HG03095 (cell line): ENCODE measurements at regions not wholly inside any gene's neighbourhood (a gene's known extent, or its start where the extent isn't known, plus 50 kb on each side); places are given as distances from the start of the nearest gene placed in this dataset.

Experiments
- ATAC-seq: cut with Tn5 transposase; IDR thresholded peaks from one replicate; pipeline ENCODE4 v1.9.1; 2021; ENCODE audit warnings: moderate library complexity; ENCODE audit not compliant: unreplicated experiment

- no peak for ATAC-seq
Observed at GRCh38 chr2:128548461-128548891, 229.8 kb upstream of the HS6ST1 start.

GRCh38 chr2:128549094-128549493 lies 230.4 kb upstream of the HS6ST1 start:
- ATAC-seq, result no peak

- ATAC-seq, result no peak
Observed at GRCh38 chr2:128549646-128550260, 231.1 kb upstream of the HS6ST1 start.

DNA sequence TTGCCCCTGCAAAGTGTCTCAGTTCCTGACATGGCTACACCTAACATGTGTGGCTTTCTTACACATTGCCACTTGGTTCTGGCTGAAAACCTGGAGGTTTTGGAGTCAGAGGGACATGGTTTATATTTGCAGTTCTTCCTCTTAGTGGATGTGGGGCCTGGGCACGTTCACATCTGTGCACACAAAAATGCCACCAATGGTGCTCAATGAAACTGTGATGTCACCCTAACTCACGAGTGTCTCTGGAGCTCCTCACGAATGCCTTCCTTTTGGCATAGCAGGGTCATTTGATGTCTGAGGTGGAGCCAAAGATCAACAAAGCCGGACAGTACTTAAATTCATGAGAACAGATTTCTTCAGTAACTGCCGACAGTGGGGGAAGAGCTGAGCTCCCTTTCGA lies 231.7 kb upstream of the HS6ST1 start:
- ATAC-seq, result no peak

GRCh38 chr2:128550801-128551416 lies 232.2 kb upstream of the HS6ST1 start:
- no peak for ATAC-seq

GRCh38 chr2:128551435-128551834 lies 232.8 kb upstream of the HS6ST1 start:
- ATAC-seq, result no peak

GRCh38 chr2:128552141-128552805 lies 233.6 kb upstream of the HS6ST1 start:
- ATAC-seq, result no peak

- no peak for ATAC-seq
Observed at GRCh38 chr2:128552806-128553551, 234.3 kb upstream of the HS6ST1 start.

DNA sequence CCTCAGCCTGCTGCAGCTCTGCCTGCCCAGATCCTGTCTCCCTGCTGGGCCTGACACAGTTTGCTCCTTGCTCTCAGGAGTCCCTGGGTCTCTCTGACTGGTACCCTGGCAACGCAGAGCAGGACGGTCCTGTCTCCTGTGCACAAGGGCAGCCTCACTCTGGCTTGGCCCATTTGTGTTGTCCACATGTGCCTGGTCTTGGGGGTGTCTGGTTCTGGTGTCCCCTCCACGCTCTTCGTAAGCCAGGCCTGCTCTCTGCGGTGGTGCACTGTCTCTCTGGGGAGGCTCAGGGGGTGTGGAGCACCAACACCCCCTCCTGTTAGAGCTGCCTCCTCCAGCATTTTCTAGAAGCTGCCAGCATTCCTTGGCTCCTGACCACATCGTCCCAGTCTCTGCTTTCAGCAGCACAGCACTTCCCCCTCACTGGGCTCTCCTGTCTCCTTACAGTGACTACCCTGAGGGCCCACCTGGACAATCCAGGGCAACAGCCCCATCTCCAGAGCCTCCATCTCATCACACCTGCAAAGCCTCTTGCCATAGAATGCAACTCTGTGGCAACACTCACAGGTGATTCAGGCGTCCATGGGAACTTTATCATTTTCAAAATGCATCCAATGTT lies 235.6 kb upstream of the HS6ST1 start:
- ATAC-seq, result no peak

- ATAC-seq, result no peak
Observed at GRCh38 chr2:128555433-128555832, 236.8 kb upstream of the HS6ST1 start.

DNA sequence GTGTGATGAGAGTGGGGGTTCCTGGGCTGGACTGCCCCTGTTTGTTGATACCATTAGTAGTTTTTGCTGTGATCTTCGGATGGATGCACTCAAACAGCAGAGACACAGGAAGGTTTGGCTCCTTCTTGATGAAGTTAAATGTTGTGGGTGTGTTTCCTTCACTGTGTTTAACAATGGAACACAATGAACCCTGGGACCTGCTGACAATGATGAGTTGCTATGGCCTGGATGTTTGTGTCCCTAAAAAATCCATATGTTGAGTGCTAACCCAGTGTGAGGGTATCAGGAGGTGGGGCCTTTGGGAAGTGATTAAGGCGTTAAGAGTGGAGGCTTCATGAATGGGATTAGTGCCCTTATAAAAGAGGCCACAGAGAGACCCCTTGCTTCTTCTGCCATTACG lies 237.4 kb upstream of the HS6ST1 start:
- ATAC-seq, result no peak

GRCh38 chr2:128556633-128557032 lies 238.0 kb upstream of the HS6ST1 start:
- ATAC-seq, result no peak

GRCh38 chr2:128557069-128557468 lies 238.4 kb upstream of the HS6ST1 start:
- no peak for ATAC-seq

DNA sequence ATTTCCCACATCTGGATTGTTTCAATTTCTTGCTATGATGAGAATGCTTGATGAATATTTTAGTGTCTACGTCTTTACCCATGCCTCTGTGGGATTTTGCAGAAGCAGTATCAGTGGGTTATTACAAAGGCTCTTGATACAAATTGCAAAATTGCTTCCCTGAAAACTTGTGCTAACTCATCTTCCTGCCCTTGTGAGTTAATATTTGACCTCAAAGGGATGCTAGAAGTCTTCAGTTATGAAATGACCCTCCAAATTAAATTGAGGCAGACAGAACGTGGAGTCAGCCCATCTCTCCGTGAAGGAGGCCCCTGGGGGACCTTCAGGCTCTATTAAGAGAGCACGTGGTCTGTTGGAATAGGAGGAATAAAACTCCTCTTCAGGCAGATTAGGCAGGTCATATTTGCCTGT lies 239.2 kb upstream of the HS6ST1 start:
- ATAC-seq, result no peak

DNA sequence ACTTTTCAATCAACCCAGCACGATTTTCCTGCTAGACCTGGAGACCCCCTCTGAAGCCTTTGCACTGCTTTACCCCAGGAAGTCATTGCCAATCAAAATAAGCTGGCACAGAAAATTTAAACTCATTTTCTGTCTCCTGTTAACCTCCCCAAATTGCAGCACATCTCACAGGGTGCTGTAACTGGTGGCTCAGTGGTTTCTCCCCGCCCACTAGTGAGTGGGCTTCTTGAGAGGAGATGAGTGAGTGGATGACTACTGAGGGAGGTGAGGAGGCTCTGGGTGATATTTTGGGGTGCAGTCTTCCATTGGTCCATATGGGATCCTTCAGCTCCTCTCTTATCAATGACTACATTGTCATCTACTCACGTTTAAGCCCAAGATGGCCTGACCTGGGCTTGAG lies 239.8 kb upstream of the HS6ST1 start:
- no peak for ATAC-seq

DNA sequence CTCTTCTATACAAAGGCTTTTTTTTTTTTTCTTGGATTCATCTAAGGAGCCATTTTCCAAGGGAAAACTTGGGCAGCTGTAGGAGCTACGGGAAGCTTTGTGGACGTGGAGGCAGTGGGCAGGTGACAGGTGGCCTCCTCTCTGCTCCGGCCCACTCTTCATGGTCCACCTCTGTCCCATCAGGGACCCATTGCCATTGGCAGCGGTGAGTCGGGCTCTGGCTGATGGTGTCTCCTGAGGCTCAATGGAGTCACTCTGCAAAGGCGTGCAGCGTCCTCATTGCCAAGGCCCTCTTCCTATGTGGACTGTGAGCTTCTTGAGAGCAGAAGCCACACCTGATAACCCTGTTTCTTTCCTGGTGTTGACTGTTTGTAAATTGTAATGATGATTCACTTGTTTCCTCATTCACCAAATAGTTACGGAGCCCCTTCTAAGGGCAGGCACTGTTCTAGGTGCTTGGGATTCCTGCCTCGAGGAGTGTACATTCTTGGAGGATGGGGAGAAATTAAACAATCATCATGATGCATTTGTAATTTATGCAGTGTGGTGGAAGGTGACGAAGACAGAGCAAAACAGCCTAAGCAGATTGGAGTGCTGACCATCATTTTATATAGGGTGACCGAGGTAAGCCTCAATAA lies 240.3 kb upstream of the HS6ST1 start:
- no peak for ATAC-seq

DNA sequence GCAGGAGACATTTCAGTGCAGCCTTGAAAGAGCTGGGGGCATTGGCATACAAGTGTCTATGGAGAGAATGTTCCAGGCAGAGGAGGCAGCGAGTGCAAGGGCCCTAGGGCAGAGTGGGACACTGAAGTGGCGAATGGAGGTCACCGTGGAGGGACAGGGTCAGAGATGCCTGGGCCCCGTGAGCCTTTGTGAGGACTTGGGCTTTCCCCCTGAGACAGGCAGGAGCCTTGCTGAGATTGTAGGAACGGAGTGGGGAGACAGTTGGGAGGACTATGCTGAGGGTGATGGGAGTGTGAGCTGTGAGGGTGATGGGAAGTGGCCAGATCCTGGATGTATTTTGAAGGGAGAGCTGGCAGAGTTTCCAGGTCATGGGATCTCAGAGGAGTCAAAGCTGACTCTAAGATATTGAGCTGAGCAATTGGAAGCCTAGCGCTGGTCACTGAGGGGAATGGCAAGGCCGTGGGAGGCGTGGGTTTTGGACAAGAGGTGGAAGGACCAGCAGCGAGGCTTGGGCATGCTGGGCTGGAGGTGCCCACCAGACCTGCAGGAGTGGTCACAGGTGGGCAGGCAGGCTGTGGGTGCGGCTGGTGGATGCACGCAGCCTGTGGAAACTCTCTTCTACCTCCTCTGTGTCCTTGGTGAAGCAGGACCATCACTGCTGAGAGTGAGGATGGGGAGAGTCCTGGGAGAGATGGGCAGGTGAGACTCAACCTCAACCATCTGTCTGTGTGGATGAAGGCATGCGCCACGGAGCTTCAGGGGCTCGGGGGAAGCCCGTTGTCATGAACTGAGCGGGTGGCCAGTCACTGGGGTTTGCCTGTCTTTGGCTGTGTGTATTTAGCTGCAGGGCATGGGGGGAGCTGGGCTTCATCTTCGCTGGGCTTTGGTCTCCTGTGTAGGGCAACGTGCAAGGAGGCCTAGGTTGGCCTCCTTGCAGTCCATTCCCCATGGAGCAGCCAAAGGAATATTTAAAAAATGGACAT lies 241.2 kb upstream of the HS6ST1 start:
- ATAC-seq, result no peak

- no peak for ATAC-seq
Observed at GRCh38 chr2:128560718-128561117, 242.1 kb upstream of the HS6ST1 start.

DNA sequence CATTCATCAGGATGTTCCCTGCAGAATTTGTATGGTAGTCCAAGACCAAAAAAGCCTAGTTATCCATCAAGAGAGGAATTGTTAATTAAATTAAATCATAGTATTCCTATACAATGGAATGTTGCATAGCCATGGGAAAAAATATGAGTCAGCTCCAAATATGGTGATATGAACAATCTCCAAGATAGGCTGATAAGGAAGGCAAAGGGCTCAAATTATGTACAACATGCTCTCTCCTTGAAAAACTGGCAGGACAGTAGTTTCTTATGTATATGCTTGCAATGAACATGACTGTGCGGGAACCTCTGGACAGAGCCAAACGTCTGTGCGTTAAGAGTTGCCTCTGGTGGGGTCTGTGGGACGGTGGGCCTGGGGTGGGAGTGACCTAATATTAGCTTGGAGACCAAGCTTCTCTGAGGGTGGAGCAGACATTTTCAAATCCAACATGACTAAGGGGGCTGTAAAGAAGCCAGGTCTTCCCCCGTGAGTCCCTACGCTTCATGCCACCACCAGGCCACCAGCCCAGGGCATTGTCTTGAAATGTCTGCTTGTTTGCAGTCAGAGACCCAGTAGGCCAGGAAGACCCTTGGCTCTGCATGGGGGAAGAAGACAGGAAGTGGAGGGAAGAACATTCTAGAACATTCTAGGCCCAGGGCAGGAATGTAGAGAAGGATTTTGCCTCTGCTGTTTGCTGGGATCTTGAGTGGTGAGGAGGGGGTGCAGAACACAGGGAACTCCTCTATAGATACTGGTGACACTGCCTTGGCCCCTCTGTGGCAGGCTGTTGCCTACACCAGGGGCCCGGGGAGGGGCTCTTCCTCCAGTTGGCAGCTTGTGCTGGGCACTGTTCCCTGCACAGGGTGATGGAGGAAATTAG lies 244.0 kb upstream of the HS6ST1 start:
- no peak for ATAC-seq
